ENCODE measurements at regions not wholly inside any gene's neighbourhood (a gene's known extent, or its start where the extent isn't known, plus 50 kb on each side); places are given as distances from the start of the nearest gene placed in this dataset.

DNA sequence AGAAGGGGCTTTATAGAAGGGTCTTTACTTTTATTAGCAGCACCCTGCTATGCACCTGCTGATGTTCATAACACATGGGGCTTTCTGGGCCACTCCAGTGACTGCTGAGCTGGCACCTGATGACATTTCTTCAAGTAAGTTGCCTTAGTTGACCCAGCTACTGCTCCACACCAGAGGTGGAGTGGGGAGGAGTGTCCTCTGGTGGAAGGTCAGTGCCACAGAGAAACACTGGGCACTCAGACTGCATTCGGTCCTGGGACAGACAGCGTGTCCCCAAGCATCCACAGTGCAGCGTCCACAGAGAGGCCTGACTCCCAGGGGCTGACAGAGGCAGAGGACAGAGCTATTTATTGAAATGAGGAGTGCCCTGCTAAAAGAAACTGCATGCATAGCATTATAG lies 74.9 kb upstream of the NSMCE3 start:
- WGBS, 5 donors: 80 to 97% (median 84%) methylated on average over 1 to 3 of the region's 3 CpGs
- Histone ChIP-seq H3K27me3 (no peaks in the 10 kb centered on the region), H3K9me3 (no peaks in the 10 kb centered on the region), H3K36me3 (no peaks in the 10 kb centered on the region), H3K27ac (no peak overlapping the region), H3K4me3 (no peak overlapping the region), H3K4me1 (peaks cover 0 to 16% (median 0%) of the 10 kb centered on the region in 4 donors)
- TF ChIP-seq POLR2A (IDR thresholded peaks at IDR 0.05) (no peak), EP300 (IDR thresholded peaks at IDR 0.05) (no peak), POLR2AphosphoS5 (IDR thresholded peaks at IDR 0.05) (no peak)
- TF ChIP-seq, protein P1, sequence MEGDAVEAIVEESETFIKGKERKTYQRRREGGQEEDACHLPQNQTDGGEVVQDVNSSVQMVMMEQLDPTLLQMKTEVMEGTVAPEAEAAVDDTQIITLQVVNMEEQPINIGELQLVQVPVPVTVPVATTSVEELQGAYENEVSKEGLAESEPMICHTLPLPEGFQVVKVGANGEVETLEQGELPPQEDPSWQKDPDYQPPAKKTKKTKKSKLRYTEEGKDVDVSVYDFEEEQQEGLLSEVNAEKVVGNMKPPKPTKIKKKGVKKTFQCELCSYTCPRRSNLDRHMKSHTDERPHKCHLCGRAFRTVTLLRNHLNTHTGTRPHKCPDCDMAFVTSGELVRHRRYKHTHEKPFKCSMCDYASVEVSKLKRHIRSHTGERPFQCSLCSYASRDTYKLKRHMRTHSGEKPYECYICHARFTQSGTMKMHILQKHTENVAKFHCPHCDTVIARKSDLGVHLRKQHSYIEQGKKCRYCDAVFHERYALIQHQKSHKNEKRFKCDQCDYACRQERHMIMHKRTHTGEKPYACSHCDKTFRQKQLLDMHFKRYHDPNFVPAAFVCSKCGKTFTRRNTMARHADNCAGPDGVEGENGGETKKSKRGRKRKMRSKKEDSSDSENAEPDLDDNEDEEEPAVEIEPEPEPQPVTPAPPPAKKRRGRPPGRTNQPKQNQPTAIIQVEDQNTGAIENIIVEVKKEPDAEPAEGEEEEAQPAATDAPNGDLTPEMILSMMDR (IDR thresholded peaks at IDR 0.05): no peak
- DNase-seq: no peak
- intact Hi-C loops (cut with DNase I; ENCODE audit: low total_unique reads): no loop called here

DNA sequence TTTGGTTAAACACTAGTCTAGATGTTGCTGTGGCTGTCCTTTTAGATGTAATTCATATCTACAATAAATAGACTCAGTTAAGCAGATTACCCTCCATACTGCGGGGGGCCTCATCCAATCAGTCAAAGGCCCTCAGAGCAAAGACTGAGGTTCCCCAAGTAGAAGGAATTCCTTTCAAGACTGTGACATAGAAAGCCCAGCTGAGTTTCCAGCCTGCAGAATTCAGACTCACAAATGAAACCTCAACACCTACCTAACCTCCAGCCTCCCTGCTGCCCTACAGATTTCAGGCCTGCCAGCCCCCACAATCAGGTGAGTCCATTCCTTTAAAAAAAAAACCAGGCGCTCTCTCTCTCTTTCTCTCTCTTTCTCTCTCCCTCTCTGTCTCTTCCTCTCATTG lies 73.6 kb upstream of the NSMCE3 start:
- Histone ChIP-seq H3K27me3 (no peaks in the 10 kb centered on the region), H3K9me3 (no peaks in the 10 kb centered on the region), H3K4me3 (no peak overlapping the region), H3K36me3 (no peaks in the 10 kb centered on the region), H3K27ac (no peak overlapping the region), H3K4me1 (peaks cover 0 to 9% (median 0%) of the 10 kb centered on the region in 4 donors)
- intact Hi-C loops (cut with DNase I; ENCODE audit: low total_unique reads): no loop called here
- TF ChIP-seq, protein P1 (IDR thresholded peaks at IDR 0.05): no peak
- DNase-seq: no peak
- WGBS, 5 donors: 79 to 96% (median 87%) methylated on average over 2 of the region's 2 CpGs

DNA sequence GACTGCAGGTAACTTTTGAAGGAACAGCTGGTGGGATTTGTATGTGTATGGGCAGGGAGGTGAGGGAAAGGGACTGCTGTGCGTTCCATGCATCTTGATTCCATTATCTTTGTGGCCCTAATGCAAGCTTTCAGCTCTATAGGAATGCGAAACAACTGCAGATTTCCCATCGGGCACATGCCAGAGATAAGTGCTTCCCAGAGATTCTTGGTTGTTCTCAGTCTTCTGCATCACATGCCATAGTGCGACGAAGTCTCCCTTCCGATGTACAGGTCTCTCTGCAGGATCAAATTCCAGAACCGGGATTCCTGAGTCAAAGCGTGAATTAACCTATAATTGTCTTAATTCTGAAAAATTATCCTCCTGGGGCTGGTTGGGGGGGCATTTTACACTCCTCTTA lies 72.6 kb upstream of the NSMCE3 start:
- DNase-seq: no peak
- Histone ChIP-seq H3K27ac (no peak overlapping the region), H3K4me1 (no peaks in the 10 kb centered on the region), H3K4me3 (no peak overlapping the region), H3K36me3 (no peaks in the 10 kb centered on the region), H3K27me3 (no peaks in the 10 kb centered on the region), H3K9me3 (no peaks in the 10 kb centered on the region)
- TF ChIP-seq EP300 (IDR thresholded peaks at IDR 0.05): no peak
- no peak for TF ChIP-seq POLR2A (IDR thresholded peaks at IDR 0.05)
- TF ChIP-seq, protein P1 (IDR thresholded peaks at IDR 0.05): no peak
- TF ChIP-seq POLR2AphosphoS5 (IDR thresholded peaks at IDR 0.05): no peak
- WGBS, 5 donors: 87 to 92% (median 89%) methylated on average over 8 of the region's 8 CpGs
- intact Hi-C loops (cut with DNase I; ENCODE audit: low total_unique reads): no loop called here

DNA sequence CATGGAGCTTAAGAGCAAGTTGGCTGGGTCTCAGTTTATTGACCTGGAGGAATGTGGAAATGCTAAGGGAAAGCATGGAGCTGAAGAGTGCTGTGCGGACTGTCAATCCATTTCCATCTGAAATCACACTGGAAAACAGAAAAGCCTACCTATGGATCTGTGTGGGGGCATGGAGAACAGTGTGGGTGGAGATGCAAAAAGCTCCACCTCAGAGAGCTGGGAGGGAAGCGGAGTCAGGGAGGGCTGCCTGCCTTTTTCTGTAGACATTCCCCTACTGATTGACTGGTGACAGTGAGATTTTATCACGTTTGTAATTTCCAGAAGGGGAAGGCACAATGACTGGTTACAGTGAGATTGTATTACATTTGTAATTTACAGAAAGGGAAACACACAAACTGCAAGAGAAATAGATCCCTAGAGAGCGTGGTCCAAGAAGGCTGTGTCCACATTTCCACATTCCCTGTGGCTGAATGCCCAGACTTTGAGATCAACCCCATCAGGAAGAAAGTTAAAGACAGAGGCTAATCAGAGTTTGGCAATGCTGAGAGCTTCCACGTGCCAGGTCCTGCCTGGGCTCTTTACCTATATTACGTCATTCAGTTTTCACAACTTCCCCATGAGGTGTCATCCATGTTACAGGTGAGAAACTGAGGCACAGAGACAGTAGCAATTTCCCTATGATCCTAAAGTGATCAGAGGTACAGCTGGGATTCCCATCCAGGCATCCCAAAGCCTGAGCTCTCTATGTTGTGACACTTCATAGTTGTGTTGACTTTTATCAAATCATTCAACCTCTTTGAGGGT lies 67.7 kb upstream of the NSMCE3 start:
- no peak overlapping the region for H3K4me3 ChIP-seq
- no peaks in the 10 kb centered on the region for H3K36me3 ChIP-seq
- peak in 1 of 2 donors; percentile 71 for DNase-seq
- H3K9me3 ChIP-seq: no peaks in the 10 kb centered on the region
- H3K27me3 ChIP-seq: no peaks in the 10 kb centered on the region
- no peak overlapping the region for H3K27ac ChIP-seq
- intact Hi-C loops (cut with DNase I; ENCODE audit: low total_unique reads): no loop called here
- TF ChIP-seq EP300 (IDR thresholded peaks at IDR 0.05) (no peak), POLR2AphosphoS5 (IDR thresholded peaks at IDR 0.05) (no peak), POLR2A (IDR thresholded peaks at IDR 0.05) (no peak)
- TF ChIP-seq, protein P1 (IDR thresholded peaks at IDR 0.05): no peak
- WGBS, 5 donors: 37 to 43% (median 38%) methylated on average over 6 of the region's 6 CpGs
- H3K4me1 ChIP-seq: no peaks in the 10 kb centered on the region

Data from stomach (tissue), 8 donors.